ENCODE measurements at regions not wholly inside any gene's neighbourhood (a gene's known extent, or its start where the extent isn't known, plus 50 kb on each side); places are given as distances from the start of the nearest gene placed in this dataset.

DNA sequence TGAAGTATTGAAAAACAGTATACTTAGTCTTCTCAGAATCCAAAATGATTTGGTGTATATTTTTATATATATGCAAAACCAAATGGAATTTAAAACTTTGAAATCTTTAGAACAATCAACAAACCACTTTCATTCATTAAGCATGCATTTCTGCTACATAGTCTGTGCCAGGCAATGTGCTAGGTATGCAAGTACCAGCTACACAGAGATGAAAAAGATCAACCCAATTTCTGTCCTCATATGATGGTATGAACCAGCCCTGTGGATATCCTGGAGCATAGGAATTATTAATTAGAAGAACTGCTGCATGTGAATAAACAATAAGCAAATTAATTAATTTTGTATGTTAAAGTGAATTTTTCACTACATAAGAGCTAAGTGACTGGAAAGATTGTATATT is 51.2 kb upstream of the RTN4 start:
- DNase-seq, result no peak

DNA sequence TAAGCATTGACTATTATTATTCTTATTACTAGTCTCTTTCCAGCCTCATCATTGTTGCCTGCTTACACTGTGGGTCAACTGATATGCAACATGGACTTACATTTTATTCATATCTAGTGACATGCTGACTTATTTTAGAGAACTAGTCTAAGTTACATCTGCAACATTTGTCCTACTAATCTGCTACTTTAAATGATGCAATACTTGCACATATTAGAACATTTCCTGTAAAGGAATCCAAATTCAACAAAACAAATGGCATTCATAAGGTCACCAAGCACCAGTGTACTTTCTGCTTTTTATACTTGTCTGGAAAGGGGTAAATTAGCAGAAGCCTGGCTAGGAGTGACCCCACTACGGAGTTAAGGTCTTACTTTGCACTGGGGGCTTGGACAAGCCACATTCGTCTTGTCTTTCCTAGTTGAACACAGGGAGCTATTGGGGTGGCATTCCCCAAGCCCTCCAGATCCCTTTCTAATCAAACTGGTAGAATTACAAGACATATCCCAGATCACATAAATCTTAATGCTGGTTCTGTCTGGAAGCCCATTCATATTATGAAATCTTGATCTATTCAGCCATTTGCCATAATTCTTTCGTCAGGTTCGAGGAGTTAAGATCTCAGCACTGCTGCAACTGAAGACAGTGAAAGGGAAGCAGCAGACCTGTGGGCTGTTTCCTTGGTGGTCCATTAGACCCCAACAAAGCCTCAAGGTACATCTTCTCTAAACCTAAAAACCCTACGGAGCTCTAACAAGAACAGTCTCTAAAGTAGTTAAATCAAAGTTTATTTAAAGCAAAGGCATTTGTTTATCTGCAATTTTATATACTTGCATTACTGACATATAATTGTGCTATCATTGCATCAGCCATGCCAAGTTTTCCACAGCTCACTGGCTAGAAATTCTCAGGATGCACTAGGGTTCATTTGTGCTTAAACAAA is 49.9 kb upstream of the RTN4 start:
- DNase-seq, result no peak

Data from left kidney (tissue), 1 donor.